ENCODE measurements at regions not wholly inside any gene's neighbourhood (a gene's known extent, or its start where the extent isn't known, plus 50 kb on each side); places are given as distances from the start of the nearest gene placed in this dataset.

DNA sequence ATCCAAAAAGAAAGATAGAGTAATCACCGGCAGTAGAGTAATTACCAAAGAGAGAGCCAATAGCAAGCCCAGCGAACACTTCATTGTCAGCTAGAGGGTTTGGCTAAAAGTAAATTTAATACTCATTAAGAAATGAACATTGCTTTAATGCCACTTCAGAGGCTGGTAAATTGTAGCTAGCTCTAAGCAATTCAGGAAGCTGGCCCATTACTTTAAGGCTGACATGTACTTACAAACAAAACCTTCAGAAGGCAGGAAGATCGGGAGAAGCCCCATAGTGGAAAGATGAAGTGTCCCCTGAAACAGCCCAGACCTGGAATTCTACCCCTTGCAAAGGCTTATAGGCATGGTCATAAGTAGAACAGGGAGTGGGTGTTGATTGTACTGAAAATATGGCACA lies 396.6 kb upstream of the ID4 start:
- no peak for TF ChIP-seq POLR2A (IDR thresholded peaks at IDR 0.05; ENCODE audit: low read length)
- TF ChIP-seq GATA1 (IDR thresholded peaks at IDR 0.05; ENCODE audit: low read depth, low read length), result no peak
